ENCODE measurements at regions not wholly inside any gene's neighbourhood (a gene's known extent, or its start where the extent isn't known, plus 50 kb on each side); places are given as distances from the start of the nearest gene placed in this dataset.

- Histone ChIP-seq H3K27ac (peak overlapping the region; percentile 58), H3K4me3 (ENCODE audit: low read depth in 1 of 2, low read length in 1 of 2) (no peak overlapping the region), H3K36me3 (no peaks in the 10 kb centered on the region), H3K9me3 (no peaks in the 10 kb centered on the region), H3K4me1 (ENCODE audit: control insufficient read depth in 1 of 2, insufficient read depth in 1 of 2, low read depth in 1 of 2, low read length in 1 of 2) (peaks cover 21 to 23% of the 10 kb centered on the region in 2 experiments), H3K27me3 (no peaks in the 10 kb centered on the region)
- TF ChIP-seq CTCF (IDR thresholded peaks at IDR 0.05) = no peak
Observed at GRCh38 chr2:226325526-226325925, 474.1 kb downstream of the IRS1 start.

- Histone ChIP-seq H3K27ac (no peak overlapping the region), H3K4me1 (ENCODE audit: control insufficient read depth in 1 of 2, insufficient read depth in 1 of 2, low read depth in 1 of 2, low read length in 1 of 2) (peaks cover 8 to 10% of the 10 kb centered on the region in 2 experiments), H3K36me3 (no peaks in the 10 kb centered on the region), H3K9me3 (no peaks in the 10 kb centered on the region), H3K27me3 (no peaks in the 10 kb centered on the region), H3K4me3 (ENCODE audit: low read depth in 1 of 2, low read length in 1 of 2) (no peak overlapping the region)
- no peak for TF ChIP-seq CTCF (IDR thresholded peaks at IDR 0.05)
Observed at GRCh38 chr2:226320076-226320948, 479.3 kb downstream of the IRS1 start.

- Histone ChIP-seq H3K27me3 (no peaks in the 10 kb centered on the region), H3K4me3 (ENCODE audit: low read depth in 1 of 2, low read length in 1 of 2) (no peak overlapping the region), H3K4me1 (ENCODE audit: control insufficient read depth in 1 of 2, insufficient read depth in 1 of 2, low read depth in 1 of 2, low read length in 1 of 2) (no peaks in the 10 kb centered on the region), H3K27ac (no peak overlapping the region), H3K9me3 (no peaks in the 10 kb centered on the region), H3K36me3 (no peaks in the 10 kb centered on the region)
- no peak for TF ChIP-seq CTCF (IDR thresholded peaks at IDR 0.05)
Observed at GRCh38 chr2:226317970-226318369, 481.6 kb downstream of the IRS1 start.

- H3K4me3 ChIP-seq (ENCODE audit: low read depth in 1 of 2, low read length in 1 of 2) = no peak overlapping the region
- no peak overlapping the region for H3K27ac ChIP-seq
- no peaks in the 10 kb centered on the region for H3K9me3 ChIP-seq
- no peaks in the 10 kb centered on the region for H3K36me3 ChIP-seq
- TF ChIP-seq CTCF (IDR thresholded peaks at IDR 0.05) = no peak
- H3K4me1 ChIP-seq (ENCODE audit: control insufficient read depth in 1 of 2, insufficient read depth in 1 of 2, low read depth in 1 of 2, low read length in 1 of 2) = peaks cover 0 to 3% of the 10 kb centered on the region in 2 experiments
- H3K27me3 ChIP-seq = no peaks in the 10 kb centered on the region
Observed at GRCh38 chr2:226313060-226313459, 486.6 kb downstream of the IRS1 start.

GRCh38 chr2:226312155-226312554 is 487.5 kb downstream of the IRS1 start:
- no peaks in the 10 kb centered on the region for H3K36me3 ChIP-seq
- H3K4me3 ChIP-seq (ENCODE audit: low read depth in 1 of 2, low read length in 1 of 2) = no peak overlapping the region
- H3K4me1 ChIP-seq (ENCODE audit: control insufficient read depth in 1 of 2, insufficient read depth in 1 of 2, low read depth in 1 of 2, low read length in 1 of 2) = peaks cover 3 to 9% of the 10 kb centered on the region in 2 experiments
- H3K27me3 ChIP-seq = no peaks in the 10 kb centered on the region
- no peak overlapping the region for H3K27ac ChIP-seq
- no peak for TF ChIP-seq CTCF (IDR thresholded peaks at IDR 0.05)
- H3K9me3 ChIP-seq = no peaks in the 10 kb centered on the region

Measured in neutrophil (primary cell).